LNCaP clone FGC (cell line): ENCODE measurements at regions not wholly inside any gene's neighbourhood (a gene's known extent, or its start where the extent isn't known, plus 50 kb on each side); places are given as distances from the start of the nearest gene placed in this dataset.

Experiments used
- DNase-seq: peaks from one replicate; pipeline ENCODE4 v3.0.0-alpha.2; 2011; ENCODE audit warnings: low read depth
- H3K4me3 ChIP-seq: 2 replicates; pipeline ENCODE4 v1.5.1; 2011; ENCODE audit warnings: mild to moderate bottlenecking, low read depth, low read length, control low read depth
- TF ChIP-seq, protein P1 (sequence below): IDR thresholded peaks from 2 replicates; pipeline ENCODE4 v1.5.1; 2012; ENCODE audit warnings: mild to moderate bottlenecking; ENCODE audit not compliant: control insufficient read depth, insufficient read depth; ENCODE audit errors: extremely low read depth

DNA sequence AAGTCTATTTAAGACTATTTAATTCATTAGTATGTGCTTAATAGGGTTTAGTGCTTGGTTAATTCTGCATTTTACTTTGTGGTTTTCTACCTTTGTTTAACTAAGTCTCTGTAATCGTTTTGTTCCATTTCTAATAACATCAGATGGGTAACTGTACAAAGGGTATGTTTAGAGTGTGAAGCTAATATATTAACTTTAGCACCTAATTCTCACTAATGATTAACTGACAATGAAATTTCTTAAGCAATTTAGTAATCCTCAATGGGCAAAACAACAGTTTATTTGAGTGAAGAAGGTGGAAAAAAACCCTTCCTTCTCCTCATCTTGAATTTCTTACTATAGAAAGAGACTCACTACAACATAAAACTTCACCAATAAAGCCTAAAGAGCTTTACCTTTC, 448.1 kb upstream of the MIR17HG start:
- DNase-seq, result no peak
- TF ChIP-seq, protein P1, sequence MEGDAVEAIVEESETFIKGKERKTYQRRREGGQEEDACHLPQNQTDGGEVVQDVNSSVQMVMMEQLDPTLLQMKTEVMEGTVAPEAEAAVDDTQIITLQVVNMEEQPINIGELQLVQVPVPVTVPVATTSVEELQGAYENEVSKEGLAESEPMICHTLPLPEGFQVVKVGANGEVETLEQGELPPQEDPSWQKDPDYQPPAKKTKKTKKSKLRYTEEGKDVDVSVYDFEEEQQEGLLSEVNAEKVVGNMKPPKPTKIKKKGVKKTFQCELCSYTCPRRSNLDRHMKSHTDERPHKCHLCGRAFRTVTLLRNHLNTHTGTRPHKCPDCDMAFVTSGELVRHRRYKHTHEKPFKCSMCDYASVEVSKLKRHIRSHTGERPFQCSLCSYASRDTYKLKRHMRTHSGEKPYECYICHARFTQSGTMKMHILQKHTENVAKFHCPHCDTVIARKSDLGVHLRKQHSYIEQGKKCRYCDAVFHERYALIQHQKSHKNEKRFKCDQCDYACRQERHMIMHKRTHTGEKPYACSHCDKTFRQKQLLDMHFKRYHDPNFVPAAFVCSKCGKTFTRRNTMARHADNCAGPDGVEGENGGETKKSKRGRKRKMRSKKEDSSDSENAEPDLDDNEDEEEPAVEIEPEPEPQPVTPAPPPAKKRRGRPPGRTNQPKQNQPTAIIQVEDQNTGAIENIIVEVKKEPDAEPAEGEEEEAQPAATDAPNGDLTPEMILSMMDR, result no peak
- no peak overlapping the region for H3K4me3 ChIP-seq

DNA sequence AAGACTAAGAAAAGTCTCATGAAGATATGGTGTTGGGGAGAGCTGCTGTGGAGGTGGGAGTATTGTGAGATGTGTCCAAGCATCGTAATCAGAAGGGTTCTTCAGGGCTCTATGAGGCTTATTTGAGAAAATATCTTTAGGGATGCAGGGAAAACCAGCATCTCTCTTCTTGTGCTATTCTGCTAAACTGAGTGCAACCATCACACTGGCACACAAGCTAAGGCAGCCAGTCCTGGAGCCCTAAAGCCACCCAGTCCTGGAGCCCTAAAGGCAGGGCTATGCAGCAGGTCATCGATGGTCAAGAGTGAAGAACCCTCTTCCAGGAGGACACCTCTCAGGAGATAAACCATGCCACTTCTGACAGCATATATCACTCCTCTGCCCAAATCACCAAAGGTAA, 445.2 kb upstream of the MIR17HG start:
- DNase-seq, result no peak
- TF ChIP-seq, protein P1, result no peak
- no peak overlapping the region for H3K4me3 ChIP-seq

DNA sequence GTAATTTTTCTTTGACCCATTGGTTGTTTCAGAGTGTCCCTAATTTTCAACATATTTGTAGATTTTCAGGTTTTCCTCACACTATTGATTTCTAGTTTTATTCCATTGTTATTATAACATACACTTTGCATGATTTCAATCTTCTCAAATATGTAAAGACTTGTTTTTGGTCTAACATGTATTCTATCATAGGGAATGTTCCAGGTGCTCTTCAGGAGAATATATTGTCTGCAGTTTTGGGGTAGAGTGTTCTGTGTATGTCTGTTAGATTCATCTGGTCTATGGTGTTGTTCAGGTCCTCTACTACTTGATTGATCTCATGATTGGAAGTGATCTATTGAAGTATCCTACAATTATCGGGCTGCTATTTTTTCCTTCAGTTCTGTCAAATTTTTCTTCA, 440.9 kb upstream of the MIR17HG start:
- no peak overlapping the region for H3K4me3 ChIP-seq
- no peak for DNase-seq
- TF ChIP-seq, protein P1, result no peak

DNA sequence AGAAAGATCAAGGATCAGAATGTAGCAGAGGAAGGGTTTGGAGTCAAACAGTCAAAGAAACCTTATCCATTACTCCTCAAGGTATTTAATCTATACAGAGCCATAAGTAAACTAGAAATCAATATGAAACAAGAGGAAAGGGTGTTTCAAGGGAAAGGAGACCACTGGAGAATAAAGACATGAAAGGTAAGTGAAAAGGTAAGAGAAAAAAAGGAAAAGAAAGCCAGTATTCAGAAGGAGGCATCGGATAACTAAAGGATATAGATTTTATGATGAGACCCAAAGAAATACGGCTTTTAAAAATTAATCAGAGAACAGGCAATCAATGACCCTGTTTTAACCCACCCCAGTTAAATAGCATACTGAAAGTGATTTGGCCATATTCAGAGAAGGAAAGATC, 438.7 kb upstream of the MIR17HG start:
- no peak overlapping the region for H3K4me3 ChIP-seq
- TF ChIP-seq, protein P1, result no peak
- no peak for DNase-seq

DNA sequence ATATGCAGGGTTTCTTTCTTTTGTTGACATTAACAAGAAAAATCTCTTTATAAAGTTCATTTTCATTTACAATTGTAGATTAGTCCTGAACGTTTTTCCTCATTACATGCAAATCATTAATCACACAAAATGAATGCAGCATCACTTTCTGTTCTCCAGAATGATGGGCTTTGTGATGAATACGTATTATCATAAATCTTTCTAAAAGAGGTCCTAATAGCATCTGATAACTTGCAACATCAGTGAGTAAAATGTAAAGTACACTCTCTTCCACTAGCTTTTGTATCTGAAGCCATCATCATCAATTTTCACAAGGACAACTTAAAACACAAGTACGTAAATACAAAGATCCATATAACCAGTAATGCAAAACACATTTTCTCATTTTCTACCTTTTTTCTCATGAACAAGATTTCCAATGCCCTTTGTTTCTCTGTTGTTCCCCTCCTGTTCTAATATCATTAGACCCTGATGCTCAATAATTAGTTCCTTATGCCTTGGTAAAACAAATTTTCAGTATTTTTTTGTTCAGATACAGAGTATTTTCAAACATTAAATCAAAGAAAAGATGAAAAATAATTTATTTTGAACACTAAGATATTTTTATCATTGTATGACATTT, 437.4 kb upstream of the MIR17HG start:
- no peak for DNase-seq
- H3K4me3 ChIP-seq, result no peak overlapping the region
- TF ChIP-seq, protein P1, result no peak

DNA sequence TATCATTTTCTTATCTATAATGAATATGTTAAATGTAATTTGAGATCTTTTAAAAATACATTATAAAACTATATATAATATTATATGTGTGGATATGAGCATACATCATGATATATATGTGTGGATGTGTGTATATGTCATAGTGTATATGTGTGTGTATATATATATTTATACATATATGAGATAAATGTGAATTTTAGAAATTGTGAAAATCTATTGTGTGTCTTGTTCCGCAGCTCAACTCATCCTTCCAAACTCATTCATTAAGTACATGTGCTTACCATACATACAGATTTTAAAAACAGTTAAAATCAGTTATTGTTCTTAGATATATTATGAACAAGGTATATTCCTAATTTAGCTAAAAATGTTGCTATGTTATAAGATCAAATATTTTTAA, 435.2 kb upstream of the MIR17HG start:
- TF ChIP-seq, protein P1, result no peak
- DNase-seq, result no peak
- H3K4me3 ChIP-seq, result no peak overlapping the region

DNA sequence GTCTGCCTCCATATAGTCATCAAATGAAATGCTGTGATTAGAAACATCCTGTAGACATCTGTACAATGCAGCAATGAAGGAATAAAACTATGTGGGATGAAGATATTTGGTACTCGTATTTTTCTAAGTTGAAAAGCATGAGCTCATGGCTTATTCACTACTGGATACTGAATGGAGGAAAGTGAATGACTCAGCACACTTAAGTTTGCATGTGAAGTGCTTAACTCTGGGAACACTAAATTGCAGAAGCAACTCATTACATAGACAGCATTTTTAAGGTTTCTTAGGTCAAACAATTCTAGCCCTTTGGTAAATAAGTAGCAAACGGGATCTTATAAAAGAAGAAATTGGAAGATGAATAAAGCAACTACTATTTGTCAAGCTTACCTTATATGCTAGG, 429.0 kb upstream of the MIR17HG start:
- H3K4me3 ChIP-seq, result no peak overlapping the region
- DNase-seq, result no peak
- TF ChIP-seq, protein P1, result no peak
